ENCODE measurements at regions not wholly inside any gene's neighbourhood (a gene's known extent, or its start where the extent isn't known, plus 50 kb on each side); places are given as distances from the start of the nearest gene placed in this dataset.

GRCh38 chr16:55204923-55205322 is 119.1 kb upstream of the IRX6 start:
- TF ChIP-seq, protein P1, sequence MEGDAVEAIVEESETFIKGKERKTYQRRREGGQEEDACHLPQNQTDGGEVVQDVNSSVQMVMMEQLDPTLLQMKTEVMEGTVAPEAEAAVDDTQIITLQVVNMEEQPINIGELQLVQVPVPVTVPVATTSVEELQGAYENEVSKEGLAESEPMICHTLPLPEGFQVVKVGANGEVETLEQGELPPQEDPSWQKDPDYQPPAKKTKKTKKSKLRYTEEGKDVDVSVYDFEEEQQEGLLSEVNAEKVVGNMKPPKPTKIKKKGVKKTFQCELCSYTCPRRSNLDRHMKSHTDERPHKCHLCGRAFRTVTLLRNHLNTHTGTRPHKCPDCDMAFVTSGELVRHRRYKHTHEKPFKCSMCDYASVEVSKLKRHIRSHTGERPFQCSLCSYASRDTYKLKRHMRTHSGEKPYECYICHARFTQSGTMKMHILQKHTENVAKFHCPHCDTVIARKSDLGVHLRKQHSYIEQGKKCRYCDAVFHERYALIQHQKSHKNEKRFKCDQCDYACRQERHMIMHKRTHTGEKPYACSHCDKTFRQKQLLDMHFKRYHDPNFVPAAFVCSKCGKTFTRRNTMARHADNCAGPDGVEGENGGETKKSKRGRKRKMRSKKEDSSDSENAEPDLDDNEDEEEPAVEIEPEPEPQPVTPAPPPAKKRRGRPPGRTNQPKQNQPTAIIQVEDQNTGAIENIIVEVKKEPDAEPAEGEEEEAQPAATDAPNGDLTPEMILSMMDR (IDR thresholded peaks at IDR 0.05), result no peak
- DNase-seq, result no peak
- no peak for ATAC-seq
- no peaks in the 10 kb centered on the region for H3K9me3 ChIP-seq
- no peaks in the 10 kb centered on the region for H3K4me1 ChIP-seq
- no peak overlapping the region for H3K27ac ChIP-seq
- H3K27me3 ChIP-seq (ENCODE audit: insufficient read depth in 3 of 3, low read length in 2 of 3), result no peaks in the 10 kb centered on the region
- WGBS, 3 donors, result 79 to 88% (median 81%) methylated on average over 2 of the region's 2 CpGs
- intact Hi-C loops (cut with DNase I), result no loop called here
- no peak overlapping the region for H3K4me3 ChIP-seq
- no peaks in the 10 kb centered on the region for H3K36me3 ChIP-seq (ENCODE audit: insufficient read depth in 1 of 2, low read depth in 1 of 2)

- 58 to 65% (median 62%) methylated on average over 7 of the region's 7 CpGs for WGBS, 3 donors
- no peak overlapping the region for H3K27ac ChIP-seq
- no peaks in the 10 kb centered on the region for H3K9me3 ChIP-seq
- H3K27me3 ChIP-seq (ENCODE audit: insufficient read depth in 3 of 3, low read length in 2 of 3), result no peaks in the 10 kb centered on the region
- no peak for DNase-seq
- H3K4me1 ChIP-seq, result no peaks in the 10 kb centered on the region
- H3K36me3 ChIP-seq (ENCODE audit: insufficient read depth in 1 of 2, low read depth in 1 of 2), result no peaks in the 10 kb centered on the region
- ATAC-seq, result no peak
- H3K4me3 ChIP-seq, result no peak overlapping the region
- intact Hi-C loops (cut with DNase I), result no loop called here
- TF ChIP-seq, protein P1 (IDR thresholded peaks at IDR 0.05), result no peak
Measured at GRCh38 chr16:55207693-55208428, 116.1 kb upstream of the IRX6 start.

DNA sequence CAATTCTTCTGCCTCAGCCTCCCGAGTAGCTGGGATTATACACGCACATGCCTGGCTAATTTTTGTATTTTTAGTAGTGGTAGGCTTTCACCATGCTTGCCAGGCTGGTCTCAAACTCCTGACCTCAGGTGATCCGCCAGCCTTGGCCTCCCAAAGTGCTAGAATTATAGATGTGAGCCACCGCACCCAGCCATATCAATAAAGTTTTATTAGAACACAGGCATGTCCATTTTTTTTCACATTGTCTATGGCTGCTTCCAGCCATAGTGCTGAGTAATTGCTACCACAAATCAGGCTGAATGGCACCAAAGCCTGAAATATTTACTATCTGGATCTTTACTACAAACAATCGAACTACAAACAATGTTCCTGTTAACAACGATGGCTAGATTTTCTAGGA is 114.4 kb upstream of the IRX6 start:
- DNase-seq (no peak), ATAC-seq (no peak)
- no peaks in the 10 kb centered on the region for H3K9me3 ChIP-seq
- H3K36me3 ChIP-seq (ENCODE audit: insufficient read depth in 1 of 2, low read depth in 1 of 2), result no peaks in the 10 kb centered on the region
- 83 to 87% (median 84%) methylated on average over 6 of the region's 6 CpGs for WGBS, 3 donors
- no peak overlapping the region for H3K4me3 ChIP-seq
- intact Hi-C loops (cut with DNase I), result no loop called here
- TF ChIP-seq, protein P1 (IDR thresholded peaks at IDR 0.05), result no peak
- no peaks in the 10 kb centered on the region for H3K4me1 ChIP-seq
- no peaks in the 10 kb centered on the region for H3K27me3 ChIP-seq (ENCODE audit: insufficient read depth in 3 of 3, low read length in 2 of 3)
- no peak overlapping the region for H3K27ac ChIP-seq

- no peaks in the 10 kb centered on the region for H3K27me3 ChIP-seq (ENCODE audit: insufficient read depth in 3 of 3, low read length in 2 of 3)
- DNase-seq, result no peak
Measured at GRCh38 chr16:55212791-55213190, 111.2 kb upstream of the IRX6 start.

More at GRCh38 chr16:55212791-55213190, 111.2 kb upstream of the IRX6 start:
- intact Hi-C loops (cut with DNase I), result no loop called here
- TF ChIP-seq, protein P1 (IDR thresholded peaks at IDR 0.05), result no peak
- no peak for ATAC-seq
- Histone ChIP-seq H3K27ac (no peak overlapping the region), H3K4me1 (no peaks in the 10 kb centered on the region), H3K36me3 (ENCODE audit: insufficient read depth in 1 of 2, low read depth in 1 of 2) (no peaks in the 10 kb centered on the region), H3K4me3 (no peak overlapping the region), H3K9me3 (no peaks in the 10 kb centered on the region)
- 67 to 90% (median 82%) methylated on average over 2 of the region's 2 CpGs for WGBS, 3 donors

Measured in psoas muscle (tissue), 7 donors.